GM21723 (cell line): ENCODE measurements at regions not wholly inside any gene's neighbourhood (a gene's known extent, or its start where the extent isn't known, plus 50 kb on each side); places are given as distances from the start of the nearest gene placed in this dataset.

Source experiments
- ATAC-seq: cut with Tn5 transposase; IDR thresholded peaks from one replicate; pipeline ENCODE4 v1.9.1; 2021; ENCODE audit warnings: mild to moderate bottlenecking, moderate library complexity; ENCODE audit not compliant: unreplicated experiment

GRCh38 chr9:20048437-20048836, 259.6 kb upstream of the SLC24A2 start:
- no peak for ATAC-seq

DNA sequence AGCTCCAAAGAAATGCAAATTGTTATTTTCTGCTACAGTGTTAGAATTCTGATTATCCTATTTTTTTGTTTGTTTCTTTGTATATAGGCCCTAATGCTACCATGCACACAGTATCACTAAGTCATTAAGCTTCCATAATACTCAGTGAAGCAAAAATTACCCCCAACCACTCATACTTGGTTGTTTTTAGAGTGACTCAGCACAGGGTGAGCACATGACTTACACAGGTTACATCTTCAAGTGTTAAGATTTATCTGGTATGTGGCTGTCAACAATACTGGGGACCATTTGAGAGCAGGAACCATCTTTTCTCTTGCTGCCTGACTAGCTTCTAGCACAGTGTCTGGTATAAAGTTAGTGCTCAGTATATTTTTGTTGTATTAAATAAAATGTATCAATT, 255.8 kb upstream of the SLC24A2 start:
- ATAC-seq = no peak

GRCh38 chr9:20043461-20043860, 254.6 kb upstream of the SLC24A2 start:
- ATAC-seq = peak; percentile 45

GRCh38 chr9:20043035-20043434, 254.2 kb upstream of the SLC24A2 start:
- peak; percentile 73 for ATAC-seq

DNA sequence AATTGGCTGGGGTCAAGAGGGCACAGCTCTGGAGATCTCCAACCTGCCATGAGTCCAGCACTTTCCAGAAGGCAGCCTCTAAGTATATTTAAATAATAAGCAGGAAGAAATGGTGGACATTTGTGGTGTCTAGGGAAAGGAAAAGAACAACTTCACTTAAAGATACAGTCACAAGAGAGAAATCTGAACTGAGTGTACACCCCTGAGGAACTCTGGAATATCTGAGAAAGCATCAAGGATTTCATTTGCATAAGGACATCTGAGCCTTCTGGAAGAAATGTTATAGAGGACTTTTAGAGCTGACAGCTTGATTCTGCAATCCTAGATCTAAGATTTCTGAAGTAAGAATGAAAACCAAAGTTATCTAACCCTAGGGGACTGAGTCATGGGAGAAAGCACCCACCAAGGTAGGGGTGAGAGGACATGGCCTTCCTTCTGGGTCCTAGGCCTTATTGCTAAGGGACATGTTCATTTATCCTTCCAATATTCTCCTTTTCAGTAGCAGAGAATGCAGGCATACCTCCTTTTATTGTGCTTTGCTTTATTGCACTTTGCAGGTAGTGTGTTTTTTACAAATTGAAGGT, 253.4 kb upstream of the SLC24A2 start:
- ATAC-seq = no peak

GRCh38 chr9:20041697-20042081, 252.9 kb upstream of the SLC24A2 start:
- no peak for ATAC-seq

DNA sequence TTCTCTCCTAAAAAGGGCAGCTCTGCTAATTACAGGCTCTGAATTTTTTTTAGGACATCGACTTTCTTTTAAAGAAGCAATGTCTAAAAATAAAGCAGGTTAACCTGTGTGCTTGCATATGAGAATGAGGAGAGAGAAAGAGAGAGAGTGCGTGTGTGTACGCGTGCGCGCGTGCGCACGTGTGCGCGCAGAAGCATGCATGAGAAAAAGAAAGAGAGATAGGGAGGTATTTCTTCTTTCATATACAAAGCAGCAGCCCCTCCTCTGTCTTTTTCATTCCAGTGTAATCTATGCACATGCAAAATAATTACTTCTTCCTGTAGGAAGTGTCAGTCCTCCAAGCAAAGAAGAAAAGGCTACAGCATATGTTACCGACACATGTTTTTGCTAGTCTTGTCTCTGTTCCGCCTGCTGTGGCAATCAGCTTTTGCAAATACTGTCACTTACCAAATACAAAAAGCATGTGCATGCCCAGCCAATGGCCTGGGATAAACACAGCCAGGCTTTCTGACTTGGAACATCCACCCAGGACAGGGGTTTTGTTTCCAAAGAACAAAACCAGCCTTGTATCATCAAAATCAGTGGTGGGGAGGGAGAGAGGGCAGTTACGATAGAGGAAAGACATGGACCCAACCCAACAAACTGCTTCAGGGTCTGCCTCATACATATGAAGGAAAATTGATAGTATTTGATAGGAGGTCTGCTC, 252.3 kb upstream of the SLC24A2 start:
- no peak for ATAC-seq

GRCh38 chr9:20037699-20038098, 248.9 kb upstream of the SLC24A2 start:
- no peak for ATAC-seq

DNA sequence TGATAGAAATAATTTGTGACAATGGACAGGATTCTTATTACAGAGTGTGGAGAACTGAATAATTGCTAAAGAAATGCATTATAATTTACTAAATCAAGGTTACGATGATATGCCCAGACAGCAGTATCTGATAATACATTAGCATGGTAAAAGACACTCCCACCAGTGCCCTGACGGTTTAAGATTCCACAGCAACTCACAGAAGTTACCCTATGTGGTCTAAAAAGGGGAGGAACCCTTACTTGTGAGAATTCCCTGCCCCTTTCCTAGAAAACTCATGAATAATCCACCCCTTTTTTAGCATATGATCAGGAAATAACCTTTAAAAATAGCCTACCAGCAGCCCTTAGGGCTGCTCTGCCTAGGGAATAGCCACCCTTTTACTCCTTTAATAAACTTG, 244.7 kb upstream of the SLC24A2 start:
- no peak for ATAC-seq

DNA sequence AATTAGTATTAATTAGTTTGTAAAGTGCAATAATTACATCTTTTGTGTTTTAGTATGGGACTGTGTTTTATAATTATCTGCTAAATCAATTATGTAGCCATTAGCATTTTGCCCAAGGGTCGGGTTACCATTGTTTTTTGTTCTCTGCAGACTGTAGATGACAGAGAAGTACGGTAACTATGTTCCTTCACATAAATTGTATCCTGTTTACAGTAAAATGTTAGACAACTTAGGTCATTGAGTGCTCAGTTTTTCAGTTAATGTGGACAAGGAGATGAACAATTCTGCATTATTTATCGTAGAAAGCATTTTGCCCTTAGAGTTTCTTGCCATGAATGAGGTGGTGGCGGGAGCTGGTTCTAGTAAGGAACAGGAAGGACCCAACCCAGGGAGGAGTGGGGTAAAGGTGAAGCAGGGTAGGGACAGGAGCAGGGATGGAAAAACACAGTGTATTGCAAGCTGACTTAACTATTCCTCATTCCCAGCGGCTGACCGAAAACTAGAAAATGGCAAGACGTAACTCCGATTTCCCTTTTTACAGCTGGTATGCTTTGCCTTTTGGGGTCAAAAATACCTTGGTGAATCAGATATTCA, 243.7 kb upstream of the SLC24A2 start:
- no peak for ATAC-seq

GRCh38 chr9:20031836-20032235, 243.0 kb upstream of the SLC24A2 start:
- ATAC-seq = no peak

DNA sequence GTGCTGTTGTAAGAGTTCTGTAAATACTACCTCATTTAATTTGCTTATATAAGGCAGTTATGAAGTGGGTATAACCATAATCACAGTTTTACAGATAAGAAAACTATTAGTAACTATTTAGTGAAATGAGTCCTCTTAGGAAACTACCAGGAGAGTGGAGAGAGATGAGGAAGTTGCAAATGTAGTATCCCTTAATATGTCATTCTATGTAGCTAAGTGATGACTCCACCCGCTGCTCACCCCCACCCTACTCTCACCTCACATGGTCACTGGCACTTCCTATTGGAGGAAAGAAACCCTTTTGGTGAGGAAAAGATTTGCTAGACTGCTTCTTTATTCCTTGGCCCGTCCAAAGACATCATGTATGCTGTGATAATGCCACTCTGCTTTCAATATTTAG, 241.8 kb upstream of the SLC24A2 start:
- no peak for ATAC-seq

GRCh38 chr9:20030221-20030620, 241.4 kb upstream of the SLC24A2 start:
- ATAC-seq = no peak

GRCh38 chr9:20028849-20029231, 240.0 kb upstream of the SLC24A2 start:
- no peak for ATAC-seq

GRCh38 chr9:20028192-20028848, 239.5 kb upstream of the SLC24A2 start:
- no peak for ATAC-seq

- no peak for ATAC-seq
Measured at GRCh38 chr9:20023961-20024571, 235.2 kb upstream of the SLC24A2 start.

GRCh38 chr9:20023210-20023905, 234.5 kb upstream of the SLC24A2 start:
- no peak for ATAC-seq

GRCh38 chr9:20022410-20022809, 233.6 kb upstream of the SLC24A2 start:
- ATAC-seq = no peak

GRCh38 chr9:20016611-20017010, 227.8 kb upstream of the SLC24A2 start:
- no peak for ATAC-seq

GRCh38 chr9:20015427-20015931, 226.6 kb upstream of the SLC24A2 start:
- no peak for ATAC-seq

- ATAC-seq = no peak
Measured at GRCh38 chr9:20014168-20014567, 225.3 kb upstream of the SLC24A2 start.
